RWPE1 (cell line): ENCODE measurements at regions not wholly inside any gene's neighbourhood (a gene's known extent, or its start where the extent isn't known, plus 50 kb on each side); places are given as distances from the start of the nearest gene placed in this dataset.

Experiments used
- CTCF ChIA-PET: fragments of 350-600 bp; sonication (Branson Sonifier 250); formaldehyde crosslinking; extraction: SDS; loops from one replicate; lab custom pipeline; 2021; lab: Yijun Ruan, JAX
- POLR2A ChIA-PET: fragments of 400-600 bp; formaldehyde crosslinking; extraction: SDS; loops from one replicate; lab custom pipeline; 2020; ENCODE audit warnings: antibody characterized with exemption; ENCODE audit not compliant: low non-redundant PET; lab: Yijun Ruan, JAX
- DNase-seq: peaks from one replicate; pipeline ENCODE4 v3.0.0; 2012; ENCODE audit warnings: low spot score
- H3K27ac ChIP-seq: fragments of 450-650 bp; 2 replicates; pipeline ENCODE4 v1.5.1; 2017
- CTCF ChIP-seq: fragments of 450-650 bp; conservative IDR thresholded peaks from 2 replicates; pipeline ENCODE4 v1.5.1; 2017; ENCODE audit warnings: low read depth, mild to moderate bottlenecking

GRCh38 chr6:113258771-113259170, 598.4 kb upstream of the MARCKS start:
- DNase-seq = no peak
- ChIA-PET CTCF (interaction anchor here (0.6 kb wide), 2 partner anchors 750 to 965 kb away, joined by 3 to 7 read pairs; no protein-coding TSS in a partner anchor), POLR2A (no interaction called here)
- TF ChIP-seq CTCF = no peak
- H3K27ac ChIP-seq = no peak overlapping the region

- DNase-seq = no peak
- H3K27ac ChIP-seq = no peak overlapping the region
- TF ChIP-seq CTCF = no peak
- POLR2A ChIA-PET = no interaction called here
- CTCF ChIA-PET = no interaction called here
These were observed 585.7 kb upstream of the MARCKS start for GRCh38 chr6:113271437-113271836.

- ChIA-PET CTCF (no interaction called here), POLR2A (no interaction called here)
- H3K27ac ChIP-seq = no peak overlapping the region
- no peak for TF ChIP-seq CTCF
- no peak for DNase-seq
These were observed 580.5 kb upstream of the MARCKS start for GRCh38 chr6:113276601-113277000.

GRCh38 chr6:113277111-113277510, 580.0 kb upstream of the MARCKS start:
- TF ChIP-seq CTCF = no peak
- no peak for DNase-seq
- POLR2A ChIA-PET = no interaction called here
- no peak overlapping the region for H3K27ac ChIP-seq
- CTCF ChIA-PET = no interaction called here

GRCh38 chr6:113281014-113281413, 576.1 kb upstream of the MARCKS start:
- no peak for DNase-seq
- ChIA-PET CTCF (interaction anchor here (0.7 kb wide), 1 partner anchor 444 kb away, joined by 3 read pairs; no protein-coding TSS in a partner anchor), POLR2A (no interaction called here)
- no peak for TF ChIP-seq CTCF
- H3K27ac ChIP-seq = no peak overlapping the region

GRCh38 chr6:113281431-113281830, 575.7 kb upstream of the MARCKS start:
- ChIA-PET CTCF (interaction anchor here (0.7 kb wide), 1 partner anchor 444 kb away, joined by 3 read pairs; no protein-coding TSS in a partner anchor), POLR2A (no interaction called here)
- no peak for TF ChIP-seq CTCF
- H3K27ac ChIP-seq = no peak overlapping the region
- DNase-seq = no peak
